Activated T-helper 1 cell treated with anti-CD3 and anti-CD28 coated beads, Interleukin-12 subunit alpha, Interleukin-12 subunit beta, Interleukin-2, Interleukin-4 antibody, amounts not matched to agents 30 ng/mL and 10 ng/mL and 1 ng/mL, durations not matched to agents 14 hours and 24 hours and 36 hours (primary cell): ENCODE measurements at regions not wholly inside any gene's neighbourhood (a gene's known extent, or its start where the extent isn't known, plus 50 kb on each side); places are given as distances from the start of the nearest gene placed in this dataset.
A peak's percentile ranks its signal among the peaks of the same experiment; 100 is the strongest.
"Not testable (repeated sequence)": the region's sequence is repeated elsewhere in the genome, so short reads cannot be mapped to it uniquely, and the experiment has no call there.

Source experiments
- DNase-seq: peaks from one replicate; pipeline ENCODE4 v3.0.0; 2021; ENCODE audit warnings: low spot score
- H3K27ac Mint-ChIP-seq: one replicate; pipeline ENCODE4 v1.8.0; 2021; ENCODE audit warnings: mild to moderate bottlenecking, mixed read lengths
- H3K27me3 Mint-ChIP-seq: one replicate; pipeline ENCODE4 v1.8.0; 2022; ENCODE audit warnings: mild to moderate bottlenecking, moderate library complexity, mixed read lengths; ENCODE audit not compliant: insufficient read depth
- H3K36me3 Mint-ChIP-seq: one replicate; pipeline ENCODE4 v1.8.0; 2021; ENCODE audit warnings: low read depth, mixed read lengths
- H3K4me1 Mint-ChIP-seq: one replicate; pipeline ENCODE4 v1.8.0; 2021; ENCODE audit warnings: low read depth, mixed read lengths
- H3K4me3 Mint-ChIP-seq: one replicate; pipeline ENCODE4 v1.8.0; 2021; ENCODE audit warnings: mild to moderate bottlenecking, moderate library complexity, mixed read lengths
- H3K9me3 Mint-ChIP-seq: one replicate; pipeline ENCODE4 v1.8.0; 2021; ENCODE audit warnings: mixed read lengths
- intact Hi-C: fragments of 100-400 bp; cut with micrococcal nuclease; formaldehyde crosslinking; loops from one replicate; pipeline ENCODE4 v1.15.1; 2024

DNA sequence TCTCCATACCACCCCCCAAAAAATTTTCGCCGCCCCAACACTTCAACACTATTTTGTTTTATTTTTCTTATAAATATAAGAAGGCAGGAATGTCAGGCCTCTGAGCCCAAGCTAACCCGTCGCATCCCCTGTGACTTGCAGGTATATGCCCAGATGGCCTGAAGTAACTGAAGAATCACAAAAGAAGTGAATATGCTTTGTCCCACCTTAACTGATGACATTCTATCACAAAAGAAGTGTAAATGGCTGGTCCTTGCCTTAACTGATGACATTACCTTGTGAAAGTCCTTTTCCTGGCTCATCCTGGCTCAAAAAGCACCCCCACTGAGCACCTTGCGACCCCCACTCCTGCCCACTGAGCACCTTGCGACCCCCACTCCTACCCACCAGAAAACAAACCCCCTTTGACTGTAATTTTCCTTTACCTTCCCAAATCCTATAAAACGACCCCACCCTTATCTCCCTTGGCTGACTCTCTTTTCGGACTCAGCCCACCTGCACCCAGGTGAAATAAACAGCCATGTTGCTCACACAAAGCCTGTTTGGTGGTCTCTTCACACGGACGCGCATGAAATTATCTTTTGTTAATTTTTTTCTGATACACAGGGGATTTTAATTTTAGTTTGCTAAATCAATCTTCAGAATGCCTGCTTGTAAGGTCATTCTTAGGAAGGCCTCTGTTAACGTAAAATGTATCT is 87.9 kb upstream of the CCDC180 start:
- H3K9me3 Mint-ChIP-seq, H3K4me1 Mint-ChIP-seq, DNase-seq, H3K27ac Mint-ChIP-seq, H3K4me3 Mint-ChIP-seq, H3K36me3 Mint-ChIP-seq: not testable (repeated sequence)
- intact Hi-C loops, result loop anchor here (5.0 to 10.0 kb wide), 2 partner anchors 362 to 635 kb away; partner anchors contain the start of gene FOXE1
- H3K27me3 Mint-ChIP-seq, result peaks cover 61% of the 10 kb centered on the region

DNA sequence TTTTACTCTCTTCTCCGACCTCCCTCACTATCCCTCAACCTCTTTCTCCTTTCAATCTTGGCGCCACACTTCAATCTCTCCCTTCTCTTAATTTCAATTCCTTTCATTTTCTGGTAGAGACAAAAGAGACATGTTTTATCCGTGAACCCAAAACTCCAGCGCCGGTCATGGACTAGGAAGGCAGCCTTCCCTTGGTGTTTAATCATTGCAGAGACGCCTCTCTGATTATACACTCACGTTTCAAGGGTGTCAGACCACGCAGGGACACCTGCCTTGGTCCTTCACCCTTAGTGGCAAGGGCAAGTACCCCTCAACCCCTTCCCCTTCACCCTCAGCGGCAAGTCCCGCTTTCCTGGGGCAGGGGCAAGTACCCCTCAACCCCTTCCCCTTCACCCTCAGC is 92.3 kb upstream of the CCDC180 start:
- H3K4me3 Mint-ChIP-seq, DNase-seq, H3K36me3 Mint-ChIP-seq, H3K4me1 Mint-ChIP-seq, intact Hi-C loops, H3K9me3 Mint-ChIP-seq, H3K27ac Mint-ChIP-seq: not testable (repeated sequence)
- peaks cover 35% of the 10 kb centered on the region for H3K27me3 Mint-ChIP-seq

DNA sequence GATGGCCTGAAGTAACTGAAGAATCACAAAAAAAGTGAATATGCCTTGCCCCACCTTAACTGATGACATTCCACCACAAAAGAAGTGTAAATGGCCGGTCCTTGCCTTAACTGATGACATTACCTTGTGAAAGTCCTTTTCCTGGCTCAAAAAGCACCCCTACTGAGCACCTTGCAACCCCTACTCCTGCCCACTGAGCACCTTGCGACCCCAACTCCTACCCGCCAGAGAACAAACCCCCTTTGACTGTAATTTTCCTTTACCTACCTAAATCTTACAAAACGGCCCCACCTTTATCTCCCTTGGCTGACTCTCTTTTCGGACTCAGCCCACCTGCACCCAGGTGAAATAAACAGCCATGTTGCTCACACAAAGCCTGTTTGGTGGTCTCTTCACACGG is 92.9 kb upstream of the CCDC180 start:
- H3K9me3 Mint-ChIP-seq, H3K27ac Mint-ChIP-seq, DNase-seq, H3K4me3 Mint-ChIP-seq, H3K36me3 Mint-ChIP-seq, H3K4me1 Mint-ChIP-seq, intact Hi-C loops: not testable (repeated sequence)
- H3K27me3 Mint-ChIP-seq, result peaks cover 30% of the 10 kb centered on the region

DNA sequence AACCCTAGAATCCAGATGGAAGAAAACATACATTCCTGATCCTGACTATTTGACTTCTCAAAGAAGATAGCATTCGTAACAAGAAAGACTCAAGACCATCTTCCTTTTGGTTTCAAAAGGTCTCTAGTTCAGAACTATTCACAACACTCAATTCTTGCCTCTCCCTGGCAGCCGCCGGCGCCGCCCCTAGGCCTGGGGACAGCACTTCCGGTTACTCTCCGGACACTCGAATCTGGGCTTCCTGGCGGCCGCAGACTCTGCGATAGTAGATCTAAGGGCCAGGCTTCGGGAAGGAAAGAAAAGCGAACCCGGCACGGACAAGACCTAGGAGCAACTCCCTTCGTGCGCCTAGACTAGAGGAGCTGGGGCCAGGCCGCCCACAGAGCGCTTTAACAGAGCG is 107.8 kb upstream of the CCDC180 start:
- H3K27ac Mint-ChIP-seq, intact Hi-C loops, H3K27me3 Mint-ChIP-seq, H3K4me3 Mint-ChIP-seq, H3K4me1 Mint-ChIP-seq, H3K36me3 Mint-ChIP-seq, DNase-seq: not testable (repeated sequence)
- peaks cover 18% of the 10 kb centered on the region for H3K9me3 Mint-ChIP-seq

DNA sequence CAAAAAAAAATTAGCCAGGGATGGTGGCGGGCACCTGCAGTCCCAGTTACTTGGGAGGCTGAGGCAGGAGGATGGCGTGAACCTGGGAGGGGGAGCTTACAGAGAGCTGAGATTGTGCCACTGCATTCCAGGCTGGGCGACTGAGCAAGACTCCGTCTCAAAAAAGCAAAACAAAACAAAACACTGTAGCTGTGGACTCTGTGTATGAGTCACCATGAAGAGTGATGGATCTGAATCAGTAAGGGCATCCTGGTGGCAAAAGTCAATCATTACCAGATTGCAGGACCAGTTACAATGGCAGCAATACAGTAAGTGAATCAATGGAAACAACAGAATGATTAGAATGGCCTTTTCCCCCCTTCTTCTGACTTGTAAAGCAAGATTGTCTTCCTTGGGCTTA is 113.7 kb upstream of the CCDC180 start:
- H3K36me3 Mint-ChIP-seq, H3K9me3 Mint-ChIP-seq, H3K27me3 Mint-ChIP-seq, DNase-seq, H3K4me1 Mint-ChIP-seq, H3K27ac Mint-ChIP-seq, intact Hi-C loops, H3K4me3 Mint-ChIP-seq: not testable (repeated sequence)

DNA sequence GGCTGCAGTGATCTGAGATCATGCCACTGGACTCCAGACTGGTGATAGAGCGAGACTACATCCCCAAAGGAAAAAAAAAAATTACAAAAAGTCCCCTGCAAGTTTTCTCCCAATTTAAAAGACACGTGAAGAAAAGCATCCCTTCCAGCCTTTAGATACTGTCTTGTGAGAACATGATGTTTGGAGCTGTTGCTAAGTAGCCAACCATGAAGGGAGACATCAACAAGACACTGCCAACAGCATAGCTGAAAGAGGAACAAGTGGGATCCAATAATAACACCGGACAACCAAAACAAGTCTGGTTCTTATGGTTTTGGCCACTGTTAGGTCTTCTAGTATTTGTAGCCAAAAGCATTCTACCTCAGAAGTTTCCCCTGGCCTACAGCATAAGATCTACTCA is 118.9 kb upstream of the CCDC180 start:
- no peaks in the 10 kb centered on the region for H3K4me1 Mint-ChIP-seq
- DNase-seq, result no peak
- no peaks in the 10 kb centered on the region for H3K9me3 Mint-ChIP-seq
- H3K27ac Mint-ChIP-seq, result no peak overlapping the region
- peaks cover 2% of the 10 kb centered on the region for H3K27me3 Mint-ChIP-seq
- H3K4me3 Mint-ChIP-seq, result no peak overlapping the region
- no peaks in the 10 kb centered on the region for H3K36me3 Mint-ChIP-seq
- intact Hi-C loops, result no loop called here

DNA sequence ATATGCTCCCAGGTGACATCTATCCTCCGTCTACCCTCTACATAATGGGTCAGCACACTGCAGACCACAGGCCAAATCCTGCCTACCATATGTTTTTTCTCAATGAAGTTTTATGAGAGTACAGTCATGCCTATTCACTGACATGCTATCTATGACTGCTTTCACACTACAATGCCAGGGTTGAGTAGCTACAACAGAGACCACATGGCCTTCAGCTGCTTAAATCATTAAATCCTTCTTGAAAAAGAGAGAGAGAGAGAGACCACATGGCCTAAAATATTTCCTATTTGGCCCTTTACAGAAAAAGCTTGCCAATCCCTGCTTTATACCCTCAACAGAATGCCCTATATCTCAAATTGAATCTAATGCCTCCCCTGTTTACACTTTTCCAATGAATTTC is 119.8 kb upstream of the CCDC180 start:
- not testable (repeated sequence) for H3K4me1 Mint-ChIP-seq

DNA sequence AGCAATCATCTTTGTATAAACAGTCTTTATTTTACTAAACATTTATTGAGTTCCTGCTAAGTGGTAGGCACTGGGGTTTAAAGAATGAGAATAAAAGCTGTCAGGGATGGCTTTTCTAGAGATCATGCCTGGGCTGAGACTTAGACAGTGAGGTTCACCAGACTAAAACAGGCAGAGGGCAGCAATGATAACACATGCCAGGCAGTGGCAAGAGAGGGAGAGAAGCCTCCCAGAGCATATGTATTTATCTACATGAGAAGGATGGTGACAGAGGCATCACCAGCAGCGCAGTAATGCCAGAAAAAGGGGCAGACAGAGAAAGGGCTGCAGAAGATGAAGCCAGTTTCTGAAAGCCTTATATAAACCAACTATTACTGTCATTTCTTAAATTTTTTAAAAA is 121.0 kb upstream of the CCDC180 start:
- no peak overlapping the region for H3K27ac Mint-ChIP-seq
- no peaks in the 10 kb centered on the region for H3K36me3 Mint-ChIP-seq
- no peaks in the 10 kb centered on the region for H3K9me3 Mint-ChIP-seq
- no peak for DNase-seq
- H3K4me3 Mint-ChIP-seq, result no peak overlapping the region
- H3K4me1 Mint-ChIP-seq, result no peaks in the 10 kb centered on the region
- H3K27me3 Mint-ChIP-seq, result peaks cover 6% of the 10 kb centered on the region
- intact Hi-C loops, result no loop called here

More for the DNA sequence above, 119.8 kb upstream of the CCDC180 start:
- H3K27ac Mint-ChIP-seq, intact Hi-C loops, DNase-seq, H3K9me3 Mint-ChIP-seq, H3K27me3 Mint-ChIP-seq, H3K4me3 Mint-ChIP-seq, H3K36me3 Mint-ChIP-seq: not testable (repeated sequence)

DNA sequence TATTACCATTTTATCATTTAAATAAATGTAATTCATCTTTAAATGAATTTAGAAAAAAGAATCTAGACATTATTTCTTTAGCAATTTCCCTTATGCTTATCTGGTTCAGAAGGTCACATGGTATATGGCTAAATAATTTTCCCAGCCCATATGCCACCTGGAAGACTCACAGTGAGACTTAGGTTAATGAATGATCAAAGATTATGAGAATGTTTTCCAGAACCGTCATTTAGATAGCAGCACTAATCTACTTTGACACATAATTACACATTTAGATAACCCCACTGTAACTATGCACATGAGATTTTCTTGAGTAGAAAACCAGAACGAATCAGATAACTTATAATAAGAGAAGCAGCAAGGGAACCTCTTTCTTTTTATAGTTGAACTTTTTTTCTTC is 124.9 kb upstream of the CCDC180 start:
- DNase-seq, H3K4me3 Mint-ChIP-seq, H3K36me3 Mint-ChIP-seq, H3K4me1 Mint-ChIP-seq, H3K27ac Mint-ChIP-seq, intact Hi-C loops, H3K9me3 Mint-ChIP-seq: not testable (repeated sequence)
- H3K27me3 Mint-ChIP-seq, result peaks cover 16% of the 10 kb centered on the region

DNA sequence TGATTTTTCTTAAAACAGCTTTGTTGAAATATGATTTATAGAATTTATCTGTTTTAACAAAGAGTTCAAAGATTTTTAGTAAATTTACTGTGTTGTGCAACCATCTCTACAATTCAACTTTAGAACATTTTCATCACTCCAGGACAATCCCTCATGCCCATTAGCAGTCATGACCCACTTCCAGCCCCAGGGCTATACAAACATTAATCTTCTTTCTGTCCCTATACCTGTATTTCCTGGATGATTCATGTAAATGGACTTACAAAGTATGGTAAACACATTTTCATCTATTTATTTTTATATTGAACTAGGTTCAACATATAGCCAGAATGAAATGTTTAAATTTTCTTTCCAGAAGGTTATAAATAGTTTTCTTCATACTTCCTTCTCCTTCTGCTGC is 127.8 kb upstream of the CCDC180 start:
- Mint-ChIP-seq H3K27me3 (peaks cover 22% of the 10 kb centered on the region), H3K4me1 (no peaks in the 10 kb centered on the region), H3K9me3 (no peaks in the 10 kb centered on the region), H3K27ac (no peak overlapping the region), H3K4me3 (no peak overlapping the region), H3K36me3 (no peaks in the 10 kb centered on the region)
- DNase-seq, result no peak
- intact Hi-C loops, result no loop called here

DNA sequence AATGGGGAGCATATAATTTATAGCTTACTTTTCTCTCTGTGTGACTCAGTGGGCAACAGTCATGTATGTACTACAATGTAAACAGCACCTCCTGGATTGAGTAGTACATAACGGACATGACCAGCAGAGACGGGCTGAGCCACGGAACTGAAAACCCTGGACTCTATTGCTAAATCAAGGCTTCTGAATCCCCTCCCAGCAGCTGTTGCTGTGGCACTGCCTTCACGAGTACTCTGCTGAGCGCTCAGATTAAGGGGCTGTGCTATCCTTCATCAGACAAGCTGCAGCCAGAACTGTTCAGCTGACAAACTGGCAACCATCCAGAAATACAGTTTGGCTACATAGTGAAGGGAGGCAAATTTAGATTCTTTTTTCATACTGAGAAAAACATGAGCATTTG is 131.3 kb upstream of the CCDC180 start:
- Mint-ChIP-seq H3K9me3 (peaks cover 7% of the 10 kb centered on the region), H3K4me1 (no peaks in the 10 kb centered on the region), H3K36me3 (no peaks in the 10 kb centered on the region), H3K27ac (no peak overlapping the region), H3K4me3 (no peak overlapping the region), H3K27me3 (peaks cover 16% of the 10 kb centered on the region)
- no peak for DNase-seq
- intact Hi-C loops, result no loop called here

DNA sequence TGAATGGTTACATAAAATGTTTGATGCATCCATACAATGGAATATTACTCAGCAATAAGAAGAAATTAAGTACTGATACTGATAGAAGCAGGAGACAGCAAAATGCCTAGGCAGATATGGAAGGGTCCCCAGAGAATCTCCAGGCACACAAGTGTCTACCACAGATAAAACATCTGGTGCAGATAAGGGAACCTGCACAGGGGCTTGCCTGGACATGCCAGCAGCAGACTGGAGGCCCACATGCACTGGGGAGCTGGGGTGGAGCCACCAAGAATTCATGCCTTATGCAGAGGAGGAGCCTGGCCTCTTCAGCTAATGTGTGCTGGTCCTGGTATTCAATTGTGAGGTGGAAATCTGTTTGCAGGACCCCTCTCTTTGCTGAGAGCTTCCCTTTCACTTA is 129.2 kb upstream of the CTSV start:
- not testable (repeated sequence) for H3K27me3 Mint-ChIP-seq, H3K27ac Mint-ChIP-seq, H3K9me3 Mint-ChIP-seq, H3K36me3 Mint-ChIP-seq, DNase-seq, H3K4me3 Mint-ChIP-seq
- H3K4me1 Mint-ChIP-seq, result peaks cover 19% of the 10 kb centered on the region
- intact Hi-C loops, result loop anchor here (5.0 kb wide), 1 partner anchor 311 kb away; no protein-coding TSS in a partner anchor

DNA sequence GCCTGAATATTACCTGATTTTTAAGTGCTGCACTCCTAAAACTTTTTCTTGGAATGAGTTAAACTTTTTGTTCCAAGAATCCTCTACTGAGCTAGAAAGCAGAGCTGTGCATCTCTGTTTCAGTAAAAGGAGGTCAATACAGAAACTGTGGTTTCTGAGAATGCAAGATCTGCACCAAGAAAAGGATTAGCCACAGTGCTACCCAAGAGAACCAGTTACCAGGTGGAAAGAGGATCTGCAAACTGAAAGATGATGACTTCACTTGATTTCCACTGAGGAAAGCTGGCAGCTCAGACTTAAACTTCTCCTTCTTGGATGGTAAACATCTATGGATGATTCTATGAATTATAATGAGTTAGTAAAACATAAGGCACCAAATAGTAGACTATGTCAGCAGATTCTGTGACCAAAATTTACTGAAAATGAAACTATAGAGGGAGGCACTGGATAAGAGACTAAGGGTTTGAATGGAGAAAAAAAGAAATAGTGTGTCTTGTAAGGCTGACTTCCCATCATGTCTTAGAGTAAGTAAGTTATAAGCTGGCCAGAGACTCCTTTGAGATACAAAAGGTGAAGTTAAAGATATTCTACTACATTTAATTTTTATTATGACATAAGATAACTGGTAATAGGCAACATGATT is 127.7 kb upstream of the CTSV start:
- intact Hi-C loops, result loop anchor here (5.0 kb wide), 1 partner anchor 309 kb away; no protein-coding TSS in a partner anchor
- H3K27ac Mint-ChIP-seq, result peak overlapping the region; percentile 0
- H3K4me3 Mint-ChIP-seq, result not testable (repeated sequence)

More for the DNA sequence above, 127.7 kb upstream of the CTSV start:
- H3K9me3 Mint-ChIP-seq, DNase-seq, H3K27me3 Mint-ChIP-seq, H3K36me3 Mint-ChIP-seq: not testable (repeated sequence)
- peaks cover 19% of the 10 kb centered on the region for H3K4me1 Mint-ChIP-seq
